ENCODE measurements at regions not wholly inside any gene's neighbourhood (a gene's known extent, or its start where the extent isn't known, plus 50 kb on each side); places are given as distances from the start of the nearest gene placed in this dataset.

DNA sequence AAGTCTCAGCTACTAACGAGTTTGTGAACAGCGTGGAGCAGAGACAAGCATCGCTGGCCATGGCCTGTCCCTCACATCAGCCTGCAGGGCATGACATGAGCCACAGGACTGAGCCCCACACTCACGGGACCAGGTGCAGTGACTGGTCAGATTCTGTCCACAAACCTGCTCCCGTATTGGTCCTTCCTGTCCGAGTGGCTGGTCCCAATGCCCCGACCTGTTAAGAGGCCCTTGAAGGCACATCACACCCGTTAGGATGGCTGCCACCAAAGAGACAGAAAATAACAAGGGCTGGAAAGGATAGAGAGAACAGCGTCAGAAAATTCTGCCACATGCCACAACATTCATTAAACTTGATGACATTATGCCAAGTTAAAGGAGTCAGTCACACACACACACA is 403.2 kb upstream of the MYT1L start:
- intact Hi-C loops (cut with DNase I): no loop called here
- no peak for DNase-seq (ENCODE audit: extremely low spot score)
- no peak overlapping the region for H3K27ac ChIP-seq (replicated peaks in 1 of 4)
- H3K27me3 ChIP-seq: peaks cover 0 to 15% (median 0%) of the 10 kb centered on the region in 4 donors
- no peak for TF ChIP-seq POLR2A (IDR thresholded peaks at IDR 0.05; ENCODE audit: low read depth)
- TF ChIP-seq, protein P1, sequence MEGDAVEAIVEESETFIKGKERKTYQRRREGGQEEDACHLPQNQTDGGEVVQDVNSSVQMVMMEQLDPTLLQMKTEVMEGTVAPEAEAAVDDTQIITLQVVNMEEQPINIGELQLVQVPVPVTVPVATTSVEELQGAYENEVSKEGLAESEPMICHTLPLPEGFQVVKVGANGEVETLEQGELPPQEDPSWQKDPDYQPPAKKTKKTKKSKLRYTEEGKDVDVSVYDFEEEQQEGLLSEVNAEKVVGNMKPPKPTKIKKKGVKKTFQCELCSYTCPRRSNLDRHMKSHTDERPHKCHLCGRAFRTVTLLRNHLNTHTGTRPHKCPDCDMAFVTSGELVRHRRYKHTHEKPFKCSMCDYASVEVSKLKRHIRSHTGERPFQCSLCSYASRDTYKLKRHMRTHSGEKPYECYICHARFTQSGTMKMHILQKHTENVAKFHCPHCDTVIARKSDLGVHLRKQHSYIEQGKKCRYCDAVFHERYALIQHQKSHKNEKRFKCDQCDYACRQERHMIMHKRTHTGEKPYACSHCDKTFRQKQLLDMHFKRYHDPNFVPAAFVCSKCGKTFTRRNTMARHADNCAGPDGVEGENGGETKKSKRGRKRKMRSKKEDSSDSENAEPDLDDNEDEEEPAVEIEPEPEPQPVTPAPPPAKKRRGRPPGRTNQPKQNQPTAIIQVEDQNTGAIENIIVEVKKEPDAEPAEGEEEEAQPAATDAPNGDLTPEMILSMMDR (IDR thresholded peaks at IDR 0.05): no peak
- no peak for TF ChIP-seq POLR2AphosphoS5 (IDR thresholded peaks at IDR 0.05)
- TF ChIP-seq EP300 (IDR thresholded peaks at IDR 0.05): no peak
- H3K9me3 ChIP-seq: no peaks in the 10 kb centered on the region
- no peaks in the 10 kb centered on the region for H3K36me3 ChIP-seq
- H3K4me1 ChIP-seq: no peaks in the 10 kb centered on the region
- 93% methylated on average over 6 of the region's 9 CpGs for WGBS
- no peak overlapping the region for H3K4me3 ChIP-seq

DNA sequence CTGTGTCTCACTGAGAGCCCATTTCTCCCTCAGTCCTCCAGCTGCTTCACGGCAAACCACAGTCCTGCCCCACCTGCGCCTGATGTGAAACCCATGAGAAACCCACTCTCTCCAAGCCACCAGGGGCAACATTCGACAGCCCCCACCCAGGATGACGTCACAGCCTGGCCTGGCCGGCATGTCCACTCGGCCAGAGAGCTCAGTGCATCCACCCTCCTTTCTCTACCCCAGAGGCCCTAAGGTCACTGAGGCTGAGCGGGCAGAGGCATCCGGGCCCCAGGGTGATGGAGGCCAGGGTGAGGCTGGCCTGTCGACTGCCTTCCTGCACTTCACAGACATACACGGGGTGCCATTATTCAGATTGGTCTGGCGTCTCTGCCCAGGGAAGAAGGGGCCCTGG is 402.7 kb upstream of the MYT1L start:
- 72% methylated on average over 3 of the region's 11 CpGs for WGBS
- no peak for TF ChIP-seq POLR2A (IDR thresholded peaks at IDR 0.05; ENCODE audit: low read depth)
- no peak for TF ChIP-seq POLR2AphosphoS5 (IDR thresholded peaks at IDR 0.05)
- TF ChIP-seq, protein P1 (IDR thresholded peaks at IDR 0.05): no peak
- TF ChIP-seq EP300 (IDR thresholded peaks at IDR 0.05): no peak
- peaks cover 0 to 15% (median 0%) of the 10 kb centered on the region in 4 donors for H3K27me3 ChIP-seq
- H3K36me3 ChIP-seq: no peaks in the 10 kb centered on the region
- H3K4me1 ChIP-seq: no peaks in the 10 kb centered on the region
- no peak overlapping the region for H3K27ac ChIP-seq (replicated peaks in 1 of 4)
- no peak for DNase-seq (ENCODE audit: extremely low spot score)
- H3K4me3 ChIP-seq: no peak overlapping the region
- intact Hi-C loops (cut with DNase I): no loop called here
- no peaks in the 10 kb centered on the region for H3K9me3 ChIP-seq

DNA sequence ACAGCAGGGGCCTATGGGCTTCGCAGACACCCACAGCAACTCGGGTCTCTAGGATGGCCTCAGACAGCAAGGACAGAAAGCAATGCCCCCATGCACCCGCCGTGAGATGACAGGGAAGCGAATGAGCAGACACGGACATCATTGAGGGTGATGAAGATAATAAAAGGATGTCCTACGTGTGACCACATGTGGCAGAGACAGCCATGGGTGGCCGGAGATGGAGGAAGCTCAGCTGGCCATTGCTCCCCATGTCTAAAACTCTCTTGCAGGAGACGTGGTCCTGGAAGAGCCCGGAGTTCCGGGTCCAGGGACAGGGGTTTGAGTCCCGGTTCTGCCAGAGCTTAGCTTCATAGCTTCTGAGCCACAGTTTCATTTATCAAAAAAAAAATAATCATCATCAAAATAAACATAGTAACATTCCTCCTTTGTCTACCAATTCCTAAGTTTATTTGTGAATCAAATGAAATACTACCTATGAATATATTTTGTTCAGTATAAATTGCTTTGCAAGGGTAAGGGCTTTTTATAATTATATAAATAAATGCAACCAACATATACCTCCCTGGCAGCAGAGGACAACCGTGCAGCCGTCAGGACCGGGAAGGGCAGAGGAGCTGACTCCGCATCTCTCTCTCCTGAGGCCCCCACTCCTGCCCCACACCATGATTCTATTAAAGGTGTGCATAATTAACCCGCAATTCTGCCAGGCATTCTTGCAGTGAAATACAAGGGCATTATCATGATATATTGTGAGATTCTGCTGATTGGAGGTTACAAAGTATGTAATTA is 401.4 kb upstream of the MYT1L start:
- intact Hi-C loops (cut with DNase I): no loop called here
- no peaks in the 10 kb centered on the region for H3K36me3 ChIP-seq
- H3K9me3 ChIP-seq: no peaks in the 10 kb centered on the region
- 79% methylated on average over 17 of the region's 17 CpGs for WGBS
- peaks cover 0 to 15% (median 0%) of the 10 kb centered on the region in 4 donors for H3K27me3 ChIP-seq
- no peak overlapping the region for H3K4me3 ChIP-seq
- H3K4me1 ChIP-seq: no peaks in the 10 kb centered on the region
- H3K27ac ChIP-seq (replicated peaks in 1 of 4): no peak overlapping the region
- DNase-seq (ENCODE audit: extremely low spot score): no peak
- TF ChIP-seq EP300 (IDR thresholded peaks at IDR 0.05): no peak
- TF ChIP-seq POLR2A (IDR thresholded peaks at IDR 0.05; ENCODE audit: low read depth): no peak
- no peak for TF ChIP-seq POLR2AphosphoS5 (IDR thresholded peaks at IDR 0.05)

DNA sequence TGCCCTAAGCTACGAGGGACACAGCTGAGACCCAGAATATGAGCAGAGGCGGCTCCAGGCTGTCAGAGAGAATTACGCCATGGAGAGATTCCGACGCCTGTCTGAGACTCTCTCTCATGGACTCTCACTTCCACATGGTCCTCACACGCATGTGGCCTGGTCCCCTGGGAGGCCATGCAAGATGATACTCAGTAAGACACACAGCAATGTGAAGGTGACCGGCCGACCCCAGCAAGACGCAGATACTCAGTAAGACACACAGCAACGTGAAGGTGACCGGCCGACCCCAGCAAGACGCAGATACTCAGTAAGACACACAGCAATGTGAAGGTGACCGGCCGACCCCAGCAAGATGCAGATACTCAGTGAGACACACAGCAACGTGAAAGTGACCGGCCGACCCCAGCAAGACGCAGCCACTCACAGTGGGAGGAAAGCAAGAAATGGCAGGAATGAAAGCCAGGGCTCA is 400.8 kb upstream of the MYT1L start:
- Histone ChIP-seq H3K4me3 (no peak overlapping the region), H3K36me3 (no peaks in the 10 kb centered on the region), H3K27me3 (peaks cover 0 to 19% (median 0%) of the 10 kb centered on the region in 4 donors), H3K4me1 (no peaks in the 10 kb centered on the region), H3K9me3 (no peaks in the 10 kb centered on the region), H3K27ac (replicated peaks in 1 of 4) (no peak overlapping the region)
- WGBS: 86% methylated on average over 19 of the region's 19 CpGs
- intact Hi-C loops (cut with DNase I): no loop called here
- TF ChIP-seq POLR2AphosphoS5 (IDR thresholded peaks at IDR 0.05) (no peak), EP300 (IDR thresholded peaks at IDR 0.05) (no peak), POLR2A (IDR thresholded peaks at IDR 0.05; ENCODE audit: low read depth) (no peak)
- TF ChIP-seq, protein P1 (IDR thresholded peaks at IDR 0.05): no peak
- DNase-seq (ENCODE audit: extremely low spot score): no peak

DNA sequence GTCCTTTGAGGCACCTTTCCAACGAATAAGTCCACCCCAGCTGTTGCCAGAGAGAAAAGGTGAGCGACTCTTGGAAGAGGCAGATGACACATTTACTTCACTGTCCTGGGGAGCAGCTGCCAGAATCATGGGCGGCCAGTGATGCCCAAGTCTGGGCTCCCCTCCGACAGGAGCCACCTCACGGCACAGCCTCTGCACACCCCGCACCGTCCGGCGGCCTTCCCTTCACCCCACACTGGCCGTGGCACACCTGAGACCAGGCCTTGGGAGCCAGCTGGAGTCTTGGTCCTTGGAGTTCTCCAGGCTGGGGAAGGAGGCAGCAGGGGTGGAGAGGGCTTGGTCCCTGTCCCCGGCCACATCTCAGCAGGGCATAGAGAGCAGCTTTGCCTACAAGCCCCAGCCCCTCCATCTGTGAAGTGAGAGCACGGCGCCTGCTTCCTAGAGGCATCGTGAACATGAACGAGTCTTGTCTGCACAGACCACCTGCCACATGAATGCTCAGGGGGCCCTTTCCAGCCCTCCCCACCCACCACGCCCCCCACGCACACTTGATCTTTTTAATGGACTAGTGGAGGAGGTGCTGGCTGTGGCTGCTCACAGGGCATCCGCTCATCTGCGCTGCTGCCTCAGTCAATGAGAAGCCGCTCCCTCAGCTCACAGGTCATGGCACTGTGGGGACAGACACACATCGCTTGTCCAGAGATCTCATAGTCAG is 400.2 kb upstream of the MYT1L start:
- H3K36me3 ChIP-seq: no peaks in the 10 kb centered on the region
- no peak for TF ChIP-seq EP300 (IDR thresholded peaks at IDR 0.05)
- TF ChIP-seq POLR2AphosphoS5 (IDR thresholded peaks at IDR 0.05): no peak
- no peak for TF ChIP-seq POLR2A (IDR thresholded peaks at IDR 0.05; ENCODE audit: low read depth)
- TF ChIP-seq, protein P1 (IDR thresholded peaks at IDR 0.05): no peak
- DNase-seq (ENCODE audit: extremely low spot score): no peak
- H3K27ac ChIP-seq (replicated peaks in 1 of 4): no peak overlapping the region
- no peak overlapping the region for H3K4me3 ChIP-seq
- WGBS: 94% methylated on average over 12 of the region's 21 CpGs
- H3K27me3 ChIP-seq: peaks cover 0 to 20% (median 0%) of the 10 kb centered on the region in 4 donors
- no peaks in the 10 kb centered on the region for H3K9me3 ChIP-seq
- intact Hi-C loops (cut with DNase I): no loop called here
- H3K4me1 ChIP-seq: no peaks in the 10 kb centered on the region
